IPS-18a (cell line): ENCODE measurements at regions not wholly inside any gene's neighbourhood (a gene's known extent, or its start where the extent isn't known, plus 50 kb on each side); places are given as distances from the start of the nearest gene placed in this dataset.
"Not testable (repeated sequence)": the region's sequence is repeated elsewhere in the genome, so short reads cannot be mapped to it uniquely, and the experiment has no call there.

Experiments used
- H3K27ac ChIP-seq: one replicate; pipeline ENCODE4 v1.5.1; 2013; ENCODE audit warnings: low read length
- H3K27me3 ChIP-seq: one replicate; pipeline ENCODE4 v1.6.1; 2013; ENCODE audit warnings: mild to moderate bottlenecking, low read length; ENCODE audit not compliant: control insufficient read depth, insufficient read depth
- H3K36me3 ChIP-seq: one replicate; pipeline ENCODE4 v1.6.1; 2013; ENCODE audit warnings: low read depth, low read length; ENCODE audit not compliant: control insufficient read depth
- H3K4me1 ChIP-seq: one replicate; pipeline ENCODE4 v1.6.1; 2013; ENCODE audit warnings: low read depth, low read length; ENCODE audit not compliant: control insufficient read depth
- H3K4me3 ChIP-seq: one replicate; pipeline ENCODE4 v1.5.1; 2013; ENCODE audit warnings: low read length
- H3K9ac ChIP-seq: one replicate; pipeline ENCODE4 v1.6.1; 2013; ENCODE audit warnings: mild to moderate bottlenecking, low read length, moderate library complexity
- H3K9me3 ChIP-seq: one replicate; pipeline ENCODE4 v1.6.1; 2013; ENCODE audit warnings: low read depth, low read length; ENCODE audit not compliant: control insufficient read depth

DNA sequence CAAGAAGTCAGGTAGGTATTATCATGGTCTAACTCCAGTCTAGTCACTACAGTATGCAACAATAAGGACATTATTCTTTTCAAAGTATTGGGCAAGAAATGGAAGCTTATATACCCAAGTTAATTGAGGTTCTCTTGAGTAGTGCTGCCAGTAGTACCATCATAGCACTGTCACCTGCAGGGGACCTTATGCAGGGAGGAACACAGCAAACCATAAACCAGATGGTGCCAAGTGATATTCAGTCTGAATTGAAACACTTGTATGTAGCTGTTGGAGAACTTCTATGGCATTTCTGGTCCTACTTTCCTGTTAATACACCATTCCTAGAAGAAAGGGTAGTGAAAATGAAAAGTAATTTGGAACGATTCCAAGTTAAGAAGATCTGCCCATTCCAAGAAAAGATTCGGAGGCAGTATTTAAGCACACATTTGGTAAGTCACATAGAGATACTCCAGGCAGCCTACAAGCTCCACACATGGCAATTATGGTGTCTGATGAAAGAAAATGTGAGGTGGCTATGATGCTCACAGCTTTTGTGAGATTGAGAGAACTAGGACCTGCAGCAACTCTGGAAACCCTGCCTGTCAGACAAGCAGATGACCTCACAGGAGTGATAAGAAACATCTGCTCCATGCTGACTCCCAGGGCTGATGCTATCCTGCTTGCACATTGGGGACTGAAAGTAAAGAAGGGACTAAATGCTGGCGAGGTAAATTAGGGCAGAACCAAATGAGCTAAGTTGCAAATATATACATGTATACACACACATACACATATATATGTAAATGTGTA, 174.7 kb downstream of the MC4R start:
- no peaks in the 10 kb centered on the region for H3K27me3 ChIP-seq

DNA sequence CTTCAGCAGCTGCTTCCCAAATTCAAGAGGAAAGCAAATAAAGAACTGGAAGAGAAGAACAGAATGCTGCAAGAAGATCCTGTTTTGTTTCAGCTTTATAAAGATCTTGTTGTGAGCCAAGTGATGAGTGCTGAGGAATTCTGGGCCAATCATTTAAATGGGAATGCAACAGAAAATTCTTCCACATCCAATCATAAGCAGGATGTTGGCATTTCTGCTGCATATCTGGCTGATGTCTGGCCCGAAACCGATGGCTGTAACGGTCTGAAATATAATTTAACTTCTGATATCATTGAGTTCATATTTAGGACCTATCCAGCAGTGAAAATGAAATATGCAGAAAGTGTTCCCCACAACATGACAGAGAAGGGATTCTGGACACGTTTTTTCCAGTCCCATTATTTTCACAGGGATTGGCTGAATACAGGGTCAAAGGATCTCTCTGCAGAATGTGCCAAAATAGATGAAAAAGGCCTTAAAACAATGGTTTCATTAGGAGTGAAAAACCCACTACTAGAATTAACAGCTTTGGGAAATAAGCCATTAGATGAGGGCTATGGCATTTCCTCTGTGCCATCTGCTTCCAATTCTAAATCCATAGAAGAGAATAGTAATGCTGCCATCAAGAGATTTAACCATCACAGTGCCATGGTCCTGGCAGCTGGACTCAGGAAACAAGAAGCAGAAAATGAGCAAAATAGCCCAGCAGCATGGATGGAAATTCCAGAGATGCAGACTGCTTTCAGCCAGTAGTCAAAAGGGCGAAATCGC, 175.6 kb downstream of the MC4R start:
- no peaks in the 10 kb centered on the region for H3K27me3 ChIP-seq
- H3K4me1 ChIP-seq: peaks cover 6% of the 10 kb centered on the region
- H3K4me3 ChIP-seq: no peak overlapping the region
- H3K9ac ChIP-seq: no peak overlapping the region
- H3K36me3 ChIP-seq: no peaks in the 10 kb centered on the region
- no peaks in the 10 kb centered on the region for H3K9me3 ChIP-seq
- H3K27ac ChIP-seq: no peak overlapping the region

More for the DNA sequence above, 174.7 kb downstream of the MC4R start:
- Histone ChIP-seq H3K9ac (no peak overlapping the region), H3K27ac (no peak overlapping the region), H3K36me3 (no peaks in the 10 kb centered on the region), H3K9me3 (no peaks in the 10 kb centered on the region), H3K4me1 (peaks cover 6% of the 10 kb centered on the region), H3K4me3 (no peak overlapping the region)

DNA sequence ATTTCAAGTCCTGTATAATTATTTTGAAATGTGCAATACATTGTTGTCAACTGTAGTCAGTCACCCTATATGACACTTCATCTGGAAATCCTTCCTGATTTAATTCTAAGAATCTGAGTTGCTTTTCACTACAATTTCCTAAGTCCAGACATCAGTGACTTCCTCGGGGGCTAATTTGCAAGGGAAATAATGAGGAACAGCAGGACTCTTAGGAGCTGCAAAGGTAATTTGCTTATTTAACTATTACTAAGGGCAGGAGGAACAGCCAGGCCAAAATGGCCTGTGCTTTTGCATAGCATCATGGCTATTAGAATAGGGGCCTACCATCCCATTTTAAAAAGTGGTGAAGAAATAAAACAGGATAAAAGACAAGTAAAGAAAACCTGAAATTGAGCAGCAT, 178.8 kb downstream of the MC4R start:
- Histone ChIP-seq H3K4me1 (peaks cover 6% of the 10 kb centered on the region), H3K27me3 (no peaks in the 10 kb centered on the region), H3K4me3 (no peak overlapping the region), H3K27ac (no peak overlapping the region), H3K9ac (no peak overlapping the region), H3K36me3 (no peaks in the 10 kb centered on the region), H3K9me3 (no peaks in the 10 kb centered on the region)

DNA sequence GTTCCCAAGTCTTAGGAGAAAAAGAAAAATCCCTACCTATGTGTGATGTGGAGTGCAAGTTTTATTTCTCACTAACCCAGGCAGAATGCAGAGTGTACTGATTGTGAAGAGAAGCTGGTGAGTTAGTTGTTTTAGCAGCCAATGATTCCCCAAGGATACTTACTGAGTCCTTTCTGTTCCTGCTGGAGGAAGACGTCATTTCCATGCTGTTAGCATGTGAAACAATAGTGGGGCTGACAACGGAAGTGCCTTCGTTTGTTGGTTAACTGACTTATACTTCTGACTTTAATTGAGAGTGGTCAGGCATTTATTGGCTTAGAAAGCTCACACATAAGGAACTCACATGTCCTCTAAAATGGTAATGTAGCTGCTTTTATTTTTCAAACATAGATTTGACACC, 180.6 kb downstream of the MC4R start:
- H3K4me1 ChIP-seq: peaks cover 6% of the 10 kb centered on the region
- H3K27ac ChIP-seq: no peak overlapping the region
- no peaks in the 10 kb centered on the region for H3K27me3 ChIP-seq

DNA sequence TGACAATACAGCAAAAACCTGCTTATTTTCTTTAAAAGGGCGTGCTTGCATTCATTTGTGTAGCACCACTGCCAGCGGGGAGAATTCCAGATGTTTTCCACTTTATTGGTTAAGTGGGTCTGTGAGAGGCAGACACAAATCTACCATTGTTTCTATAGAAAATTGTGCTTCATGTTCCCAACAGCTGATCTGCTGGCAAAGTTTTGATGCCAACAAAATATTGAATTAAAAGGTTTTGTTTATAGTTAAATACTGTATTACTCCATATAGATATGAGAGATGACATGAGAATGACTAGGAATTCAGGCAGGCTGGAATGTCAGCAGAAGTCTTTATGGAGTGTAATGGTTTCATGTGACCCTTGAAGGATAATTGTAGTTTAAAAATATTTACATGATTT, 182.7 kb downstream of the MC4R start:
- Histone ChIP-seq H3K27me3 (no peaks in the 10 kb centered on the region), H3K4me1 (peaks cover 6% of the 10 kb centered on the region), H3K36me3 (no peaks in the 10 kb centered on the region), H3K27ac (no peak overlapping the region), H3K4me3 (no peak overlapping the region), H3K9me3 (no peaks in the 10 kb centered on the region), H3K9ac (no peak overlapping the region)

More for the DNA sequence above, 180.6 kb downstream of the MC4R start:
- Histone ChIP-seq H3K4me3 (no peak overlapping the region), H3K9me3 (no peaks in the 10 kb centered on the region), H3K36me3 (no peaks in the 10 kb centered on the region), H3K9ac (no peak overlapping the region)

DNA sequence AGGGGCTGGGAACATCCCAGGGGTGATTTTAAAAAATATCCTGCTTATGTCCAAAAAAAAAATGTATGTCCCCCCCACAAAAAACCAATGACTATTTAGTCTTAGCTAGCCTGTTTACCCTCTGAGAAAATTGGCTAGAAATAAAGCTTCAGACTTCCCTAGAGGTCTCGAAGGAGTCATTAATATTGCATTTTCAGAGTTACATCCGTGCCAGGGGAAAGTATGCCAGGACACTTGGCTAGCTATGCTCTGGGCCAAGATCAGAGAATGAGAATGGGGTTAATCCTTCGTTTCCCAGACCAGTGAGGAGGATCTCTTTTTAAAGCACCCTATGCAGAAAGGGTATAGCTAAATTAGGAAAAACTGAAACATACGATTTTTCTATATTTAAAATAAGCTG, 183.6 kb downstream of the MC4R start:
- Histone ChIP-seq H3K4me1 (peaks cover 5% of the 10 kb centered on the region), H3K9ac (no peak overlapping the region), H3K9me3 (no peaks in the 10 kb centered on the region), H3K27me3 (no peaks in the 10 kb centered on the region), H3K27ac (no peak overlapping the region), H3K36me3 (no peaks in the 10 kb centered on the region), H3K4me3 (no peak overlapping the region)

DNA sequence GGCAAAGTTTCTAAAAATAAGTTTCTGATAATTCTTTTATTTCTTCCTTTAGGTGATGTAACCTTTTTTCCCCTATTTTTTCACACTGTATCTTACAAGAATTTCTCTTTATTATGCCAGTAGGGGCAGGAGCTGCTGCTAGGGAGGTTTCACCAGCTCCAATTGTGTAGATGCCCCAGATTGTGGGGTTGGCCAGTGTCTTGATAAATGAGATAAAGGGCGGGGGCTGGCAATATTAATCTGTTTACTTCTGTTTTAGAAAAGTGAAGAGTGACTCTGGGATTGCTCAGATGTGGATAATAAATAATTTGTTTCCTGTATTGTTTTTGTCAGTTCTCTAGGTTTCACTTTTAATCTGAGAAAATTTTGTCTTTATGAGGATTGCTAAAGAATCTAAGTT, 190.4 kb downstream of the MC4R start:
- Histone ChIP-seq H3K27ac (no peak overlapping the region), H3K27me3 (no peaks in the 10 kb centered on the region), H3K9me3 (no peaks in the 10 kb centered on the region), H3K9ac (no peak overlapping the region), H3K4me1 (no peaks in the 10 kb centered on the region), H3K36me3 (no peaks in the 10 kb centered on the region), H3K4me3 (no peak overlapping the region)

DNA sequence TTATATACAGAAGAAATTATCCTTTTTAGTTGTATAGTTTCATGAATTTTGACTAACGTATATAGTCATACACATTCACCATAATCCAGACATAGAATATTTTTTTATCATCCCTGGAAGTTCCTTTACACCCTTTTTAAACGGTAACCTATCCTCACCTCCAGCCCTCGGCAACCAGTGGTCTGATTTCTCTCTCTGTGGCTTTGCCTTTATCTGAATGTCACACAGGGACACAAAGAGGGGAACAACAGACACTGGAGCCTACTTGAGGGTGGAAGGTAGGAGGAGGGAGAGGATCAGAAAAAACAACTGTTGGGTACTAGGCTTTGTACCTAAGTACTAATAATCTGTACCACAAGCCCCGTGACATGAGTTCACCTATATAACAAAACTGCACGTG, 191.9 kb downstream of the MC4R start:
- no peak overlapping the region for H3K4me3 ChIP-seq

DNA sequence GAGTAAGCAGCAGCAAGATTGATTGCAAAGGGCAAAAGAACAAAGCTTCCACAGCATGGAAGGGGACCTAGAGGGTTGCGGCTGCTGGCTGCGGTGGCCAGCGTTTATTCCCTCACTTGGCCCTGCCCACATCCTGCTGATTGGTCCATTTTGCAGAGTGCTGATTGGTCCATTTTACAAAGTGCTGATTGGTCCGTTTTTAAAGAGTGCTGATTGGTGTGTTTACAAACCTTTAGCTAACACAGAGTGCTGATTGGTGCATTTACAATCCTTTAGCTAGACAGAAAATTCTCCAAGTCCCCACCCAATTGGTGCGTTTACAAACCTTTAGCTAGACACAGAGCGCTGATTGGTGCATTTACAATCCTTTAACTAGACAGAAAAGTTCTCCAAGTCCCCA, 194.4 kb downstream of the MC4R start:
- H3K27me3 ChIP-seq, H3K4me1 ChIP-seq: not testable (repeated sequence)

More for the DNA sequence above, 191.9 kb downstream of the MC4R start:
- Histone ChIP-seq H3K9ac (no peak overlapping the region), H3K27ac (no peak overlapping the region), H3K9me3 (no peaks in the 10 kb centered on the region), H3K27me3 (no peaks in the 10 kb centered on the region), H3K4me1 (no peaks in the 10 kb centered on the region), H3K36me3 (no peaks in the 10 kb centered on the region)

DNA sequence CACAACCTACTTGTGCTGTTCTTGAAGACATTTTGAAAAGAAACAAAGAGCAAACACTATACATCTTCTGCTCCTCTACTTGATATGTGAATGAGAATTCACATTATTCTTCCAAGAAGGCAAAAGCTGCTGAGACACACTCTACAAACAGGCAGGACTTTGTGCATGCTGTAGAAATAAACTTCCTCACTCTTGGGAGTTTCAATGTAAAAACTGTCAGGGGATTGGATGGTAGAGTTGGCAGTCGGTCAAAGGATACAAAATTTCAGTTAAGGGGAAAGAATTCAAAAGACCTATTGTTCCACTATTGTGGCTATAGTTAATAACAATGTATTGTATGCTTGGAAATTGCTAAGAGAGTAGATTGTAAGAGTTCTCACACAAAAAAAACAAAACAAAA, 196.3 kb downstream of the MC4R start:
- no peak overlapping the region for H3K27ac ChIP-seq
- no peaks in the 10 kb centered on the region for H3K27me3 ChIP-seq
- no peak overlapping the region for H3K4me3 ChIP-seq
- H3K9me3 ChIP-seq: no peaks in the 10 kb centered on the region
- no peaks in the 10 kb centered on the region for H3K4me1 ChIP-seq
- H3K9ac ChIP-seq: no peak overlapping the region
- H3K36me3 ChIP-seq: no peaks in the 10 kb centered on the region

More for the DNA sequence above, 194.4 kb downstream of the MC4R start:
- not testable (repeated sequence) for H3K9ac ChIP-seq, H3K4me3 ChIP-seq, H3K36me3 ChIP-seq, H3K27ac ChIP-seq, H3K9me3 ChIP-seq

DNA sequence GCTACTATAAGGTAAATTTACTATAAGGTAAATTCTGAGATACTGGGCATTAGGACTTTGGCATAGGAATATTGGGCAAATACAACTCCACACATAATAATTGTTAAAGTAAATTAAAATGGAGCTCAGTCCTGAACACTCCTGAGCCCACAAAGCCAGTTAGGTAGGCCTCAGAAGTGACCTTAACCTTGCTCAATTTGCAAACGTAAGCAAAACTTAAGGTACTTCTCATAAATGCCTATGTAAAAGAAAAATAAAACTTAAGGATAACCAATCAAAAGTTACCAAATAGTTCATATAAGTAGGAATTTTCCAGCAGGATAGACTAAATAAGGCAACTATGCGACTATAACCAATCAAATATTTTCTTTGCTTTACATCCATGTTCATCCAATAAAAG, 197.7 kb downstream of the MC4R start:
- H3K9ac ChIP-seq: no peak overlapping the region
- H3K36me3 ChIP-seq: no peaks in the 10 kb centered on the region
- H3K27ac ChIP-seq: no peak overlapping the region
- no peaks in the 10 kb centered on the region for H3K9me3 ChIP-seq
- H3K4me3 ChIP-seq: no peak overlapping the region
- no peaks in the 10 kb centered on the region for H3K4me1 ChIP-seq
- no peaks in the 10 kb centered on the region for H3K27me3 ChIP-seq

DNA sequence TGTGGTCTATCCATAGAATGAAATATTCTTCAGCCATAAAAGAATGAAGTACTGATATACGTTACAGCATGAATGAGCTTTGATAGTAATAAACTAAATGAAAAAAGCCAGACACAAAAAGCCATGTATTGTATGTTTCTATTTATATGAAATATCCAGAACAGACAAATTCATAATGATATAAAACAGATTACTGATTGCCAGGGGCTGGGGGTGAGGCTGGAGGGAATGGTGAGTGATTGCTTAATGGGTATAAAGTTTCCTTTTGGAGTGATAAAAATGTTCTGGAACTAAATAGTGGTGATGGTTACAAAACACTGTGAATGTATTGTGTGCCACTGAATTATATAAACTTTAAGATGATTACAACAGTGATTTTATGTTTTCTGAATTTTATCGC, 200.5 kb downstream of the MC4R start:
- Histone ChIP-seq H3K27me3 (no peaks in the 10 kb centered on the region), H3K9me3 (no peaks in the 10 kb centered on the region), H3K36me3 (no peaks in the 10 kb centered on the region), H3K27ac (no peak overlapping the region), H3K9ac (no peak overlapping the region), H3K4me1 (no peaks in the 10 kb centered on the region), H3K4me3 (no peak overlapping the region)
